ENCODE measurements at regions not wholly inside any gene's neighbourhood (a gene's known extent, or its start where the extent isn't known, plus 50 kb on each side); places are given as distances from the start of the nearest gene placed in this dataset.

- Histone ChIP-seq H3K4me3 (replicated peaks; ENCODE audit: insufficient read depth, low read length) (no peak overlapping the region), H3K27ac (replicated peaks) (no peak overlapping the region), H3K27me3 (ENCODE audit: insufficient read depth, poor library complexity, severe bottlenecking) (no peaks in the 10 kb centered on the region)
- DNase-seq (ENCODE audit: low read depth in 1 of 2, low spot score in 1 of 2): no peak
- TF ChIP-seq SPI1 (IDR thresholded peaks at IDR 0.05; ENCODE audit: borderline replicate concordance, low read depth): no peak
- TF ChIP-seq, protein P1, sequence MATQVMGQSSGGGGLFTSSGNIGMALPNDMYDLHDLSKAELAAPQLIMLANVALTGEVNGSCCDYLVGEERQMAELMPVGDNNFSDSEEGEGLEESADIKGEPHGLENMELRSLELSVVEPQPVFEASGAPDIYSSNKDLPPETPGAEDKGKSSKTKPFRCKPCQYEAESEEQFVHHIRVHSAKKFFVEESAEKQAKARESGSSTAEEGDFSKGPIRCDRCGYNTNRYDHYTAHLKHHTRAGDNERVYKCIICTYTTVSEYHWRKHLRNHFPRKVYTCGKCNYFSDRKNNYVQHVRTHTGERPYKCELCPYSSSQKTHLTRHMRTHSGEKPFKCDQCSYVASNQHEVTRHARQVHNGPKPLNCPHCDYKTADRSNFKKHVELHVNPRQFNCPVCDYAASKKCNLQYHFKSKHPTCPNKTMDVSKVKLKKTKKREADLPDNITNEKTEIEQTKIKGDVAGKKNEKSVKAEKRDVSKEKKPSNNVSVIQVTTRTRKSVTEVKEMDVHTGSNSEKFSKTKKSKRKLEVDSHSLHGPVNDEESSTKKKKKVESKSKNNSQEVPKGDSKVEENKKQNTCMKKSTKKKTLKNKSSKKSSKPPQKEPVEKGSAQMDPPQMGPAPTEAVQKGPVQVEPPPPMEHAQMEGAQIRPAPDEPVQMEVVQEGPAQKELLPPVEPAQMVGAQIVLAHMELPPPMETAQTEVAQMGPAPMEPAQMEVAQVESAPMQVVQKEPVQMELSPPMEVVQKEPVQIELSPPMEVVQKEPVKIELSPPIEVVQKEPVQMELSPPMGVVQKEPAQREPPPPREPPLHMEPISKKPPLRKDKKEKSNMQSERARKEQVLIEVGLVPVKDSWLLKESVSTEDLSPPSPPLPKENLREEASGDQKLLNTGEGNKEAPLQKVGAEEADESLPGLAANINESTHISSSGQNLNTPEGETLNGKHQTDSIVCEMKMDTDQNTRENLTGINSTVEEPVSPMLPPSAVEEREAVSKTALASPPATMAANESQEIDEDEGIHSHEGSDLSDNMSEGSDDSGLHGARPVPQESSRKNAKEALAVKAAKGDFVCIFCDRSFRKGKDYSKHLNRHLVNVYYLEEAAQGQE (IDR thresholded peaks at IDR 0.05; ENCODE audit: insufficient replicate concordance, low read depth): no peak
- TF ChIP-seq CTCF (IDR thresholded peaks at IDR 0.05; ENCODE audit: insufficient read depth, low read length): no peak
- no peak for TF ChIP-seq GABPA (IDR thresholded peaks at IDR 0.05; ENCODE audit: low read depth)
- TF ChIP-seq POLR2AphosphoS5 (IDR thresholded peaks at IDR 0.05; ENCODE audit: low read depth): no peak
Observed at GRCh38 chr3:134087060-134087974, 57.6 kb upstream of the SLCO2A1 start.

GRCh38 chr3:134086616-134087015 is 56.9 kb upstream of the SLCO2A1 start:
- H3K27me3 ChIP-seq (ENCODE audit: insufficient read depth, poor library complexity, severe bottlenecking): no peaks in the 10 kb centered on the region
- no peak for TF ChIP-seq CTCF (IDR thresholded peaks at IDR 0.05; ENCODE audit: insufficient read depth, low read length)
- no peak for TF ChIP-seq POLR2AphosphoS5 (IDR thresholded peaks at IDR 0.05; ENCODE audit: low read depth)
- TF ChIP-seq SPI1 (IDR thresholded peaks at IDR 0.05; ENCODE audit: borderline replicate concordance, low read depth): no peak
- TF ChIP-seq, protein P1 (IDR thresholded peaks at IDR 0.05; ENCODE audit: insufficient replicate concordance, low read depth): no peak
- TF ChIP-seq GABPA (IDR thresholded peaks at IDR 0.05; ENCODE audit: low read depth): no peak
- DNase-seq (ENCODE audit: low read depth in 1 of 2, low spot score in 1 of 2): no peak
- H3K27ac ChIP-seq (replicated peaks): no peak overlapping the region
- no peak overlapping the region for H3K4me3 ChIP-seq (replicated peaks; ENCODE audit: insufficient read depth, low read length)

DNA sequence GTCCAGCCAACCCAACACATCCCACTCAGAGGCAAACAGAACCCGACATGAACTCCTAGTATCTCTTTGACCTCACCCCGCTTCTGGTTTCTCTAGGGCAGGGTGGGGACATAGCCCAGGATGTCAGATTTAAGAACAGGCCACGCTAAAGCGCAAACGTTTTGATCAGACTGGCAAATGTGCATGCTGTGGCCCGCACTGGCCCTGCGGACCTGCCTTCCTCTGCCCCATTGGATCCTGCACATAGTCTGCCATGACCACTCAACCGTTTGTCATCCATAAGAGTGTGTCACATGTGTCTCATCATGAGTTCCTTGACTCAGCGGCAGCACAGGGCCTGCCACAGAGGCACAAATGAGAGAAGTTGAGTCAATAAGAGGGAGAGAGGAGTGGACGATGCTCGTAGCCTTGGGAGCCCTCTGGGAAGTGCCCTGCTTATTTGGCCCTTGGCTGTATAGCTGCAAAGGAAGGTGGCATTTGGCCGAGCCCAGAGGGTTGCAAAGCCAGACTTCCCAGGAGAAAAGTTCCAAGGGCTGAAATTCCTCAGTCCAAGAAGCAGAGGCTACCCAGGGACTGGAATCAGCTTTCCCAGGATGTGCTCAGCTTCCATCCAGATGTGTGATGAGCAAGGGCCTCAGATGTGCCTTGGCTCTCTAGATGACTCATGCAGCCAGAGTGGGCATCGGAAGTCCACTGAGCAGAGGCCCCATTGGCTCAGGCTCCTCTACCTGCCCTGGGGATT is 55.5 kb upstream of the SLCO2A1 start:
- Histone ChIP-seq H3K4me3 (replicated peaks; ENCODE audit: insufficient read depth, low read length) (no peak overlapping the region), H3K27me3 (ENCODE audit: insufficient read depth, poor library complexity, severe bottlenecking) (no peaks in the 10 kb centered on the region), H3K27ac (replicated peaks) (no peak overlapping the region)
- no peak for TF ChIP-seq CTCF (IDR thresholded peaks at IDR 0.05; ENCODE audit: insufficient read depth, low read length)
- TF ChIP-seq POLR2AphosphoS5 (IDR thresholded peaks at IDR 0.05; ENCODE audit: low read depth): no peak
- no peak for TF ChIP-seq SPI1 (IDR thresholded peaks at IDR 0.05; ENCODE audit: borderline replicate concordance, low read depth)
- no peak for TF ChIP-seq GABPA (IDR thresholded peaks at IDR 0.05; ENCODE audit: low read depth)
- TF ChIP-seq, protein P1 (IDR thresholded peaks at IDR 0.05; ENCODE audit: insufficient replicate concordance, low read depth): no peak
- DNase-seq (ENCODE audit: low read depth in 1 of 2, low spot score in 1 of 2): no peak
